HEK293 (cell line): ENCODE measurements at regions not wholly inside any gene's neighbourhood (a gene's known extent, or its start where the extent isn't known, plus 50 kb on each side); places are given as distances from the start of the nearest gene placed in this dataset.

ENCODE experiments used
- CTCF ChIA-PET: fragments of 350-600 bp; formaldehyde crosslinking; extraction: SDS; loops from one replicate; lab custom pipeline; 2021; ENCODE audit warnings: antibody characterized with exemption; lab: Yijun Ruan, JAX
- POLR2A ChIA-PET: fragments of 300-600 bp; formaldehyde crosslinking; extraction: SDS; loops from one replicate; lab custom pipeline; 2020; ENCODE audit warnings: antibody characterized with exemption, inconsistent platforms; lab: Yijun Ruan, JAX
- H3K27ac ChIP-seq: fragments of 200-500 bp; sonication (Bioruptor generic); 2 replicates; pipeline ENCODE4 v1.5.1; 2014; ENCODE audit warnings: low read depth, low read length, control low read depth, inconsistent platforms; ENCODE audit errors: extremely low read depth
- H3K36me3 ChIP-seq, 2 experiments: fragments of 200-500 bp in 1 of 2; sonication (Bioruptor generic) in 1 of 2; 1 replicate in 1 of 2; 2 replicates in 1 of 2; pipeline ENCODE4 v1.5.1; 2014 to 2017; ENCODE audit warnings: inconsistent platforms in 2 of 2, low read length in 2 of 2; ENCODE audit not compliant: control insufficient read depth in 2 of 2, insufficient read depth in 1 of 2
- H3K4me1 ChIP-seq: fragments of 200-500 bp; sonication (Bioruptor generic); 2 replicates; pipeline ENCODE4 v1.5.1; 2014; ENCODE audit warnings: mild to moderate bottlenecking, low read length, inconsistent platforms; ENCODE audit not compliant: control insufficient read depth, insufficient read depth
- H3K4me3 ChIP-seq: 2 replicates; pipeline ENCODE4 v1.5.1; 2011; ENCODE audit warnings: low read depth, mild to moderate bottlenecking, control low read depth, low read length, moderate library complexity
- H3K9me3 ChIP-seq: fragments of 200-500 bp; sonication (Bioruptor generic); 2 replicates; pipeline ENCODE4 v1.5.1; 2014; ENCODE audit warnings: low read depth, low read length, inconsistent platforms; ENCODE audit not compliant: control insufficient read depth, insufficient read depth
- BCL11A ChIP-seq: fragments of 450-650 bp; formaldehyde crosslinking; IDR thresholded peaks from 2 replicates; pipeline ENCODE4 v1.5.1; 2016; ENCODE audit warnings: low read depth, missing biosample characterization, missing genetic modification characterization
- FEZF1 ChIP-seq: fragments of 450-650 bp; formaldehyde crosslinking; IDR thresholded peaks from 2 replicates; pipeline ENCODE4 v1.5.1; 2016; ENCODE audit warnings: missing biosample characterization, missing genetic modification characterization
- HOXA7 ChIP-seq: sonication (generic); formaldehyde crosslinking; IDR thresholded peaks from 2 replicates; pipeline ENCODE4 v1.8.1; 2022; ENCODE audit warnings: missing genetic modification reagents, borderline replicate concordance
- KLF9 ChIP-seq: fragments of 450-650 bp; formaldehyde crosslinking; IDR thresholded peaks from 2 replicates; pipeline ENCODE4 v1.5.1; 2016; ENCODE audit warnings: missing biosample characterization, missing genetic modification characterization, low read depth
- SCRT1 ChIP-seq: fragments of 450-650 bp; formaldehyde crosslinking; IDR thresholded peaks from 2 replicates; pipeline ENCODE4 v1.5.1; 2016; ENCODE audit warnings: missing biosample characterization, missing genetic modification characterization, borderline replicate concordance
- SETDB1 ChIP-seq: IDR thresholded peaks from one replicate; pipeline ENCODE4 v1.6.1; 2017; ENCODE audit warnings: mild to moderate bottlenecking, low read length, moderate library complexity, mixed read lengths; ENCODE audit not compliant: insufficient read length
- ZBTB8A ChIP-seq: fragments of 450-650 bp; formaldehyde crosslinking; IDR thresholded peaks from 2 replicates; pipeline ENCODE4 v1.5.1; 2016; ENCODE audit warnings: missing biosample characterization, missing genetic modification characterization
- ZNF140 ChIP-seq: fragments of 450-650 bp; formaldehyde crosslinking; IDR thresholded peaks from 2 replicates; pipeline ENCODE4 v1.5.1; 2016; ENCODE audit warnings: missing biosample characterization, missing genetic modification characterization
- ZNF157 ChIP-seq: fragments of 450-650 bp; formaldehyde crosslinking; IDR thresholded peaks from 2 replicates; pipeline ENCODE4 v1.5.1; 2016; ENCODE audit warnings: missing biosample characterization, missing genetic modification characterization
- ZNF174 ChIP-seq: fragments of 450-650 bp; formaldehyde crosslinking; IDR thresholded peaks from 2 replicates; pipeline ENCODE4 v1.5.0; 2017; ENCODE audit warnings: missing biosample characterization, mild to moderate bottlenecking, missing genetic modification characterization
- ZNF214 ChIP-seq: fragments of 450-650 bp; formaldehyde crosslinking; IDR thresholded peaks from 2 replicates; pipeline ENCODE4 v1.5.1; 2017; ENCODE audit warnings: missing biosample characterization, mild to moderate bottlenecking, missing genetic modification characterization, borderline replicate concordance
- ZNF274 ChIP-seq, 2 experiments: fragments of 200-500 bp in 1 of 2; fragments of 450-650 bp in 1 of 2; sonication (Bioruptor generic) in 1 of 2; formaldehyde crosslinking in 1 of 2; IDR thresholded peaks; 2 replicates each; pipeline versions ENCODE4 v1.5.1 to v1.6.1; 2014 to 2016; ENCODE audit warnings: borderline replicate concordance in 1 of 2, inconsistent platforms in 1 of 2, low read length in 1 of 2, missing biosample characterization in 1 of 2, missing genetic modification characterization in 1 of 2
- ZNF416 ChIP-seq: fragments of 450-650 bp; formaldehyde crosslinking; IDR thresholded peaks from 2 replicates; pipeline ENCODE4 v1.5.1; 2016; ENCODE audit warnings: missing biosample characterization, missing genetic modification characterization
- ZNF544 ChIP-seq: fragments of 450-650 bp; formaldehyde crosslinking; IDR thresholded peaks from 2 replicates; pipeline ENCODE4 v1.5.0; 2017; ENCODE audit warnings: missing biosample characterization, missing genetic modification characterization
- ZNF624 ChIP-seq: fragments of 450-650 bp; formaldehyde crosslinking; IDR thresholded peaks from 2 replicates; pipeline ENCODE4 v1.5.1; 2017; ENCODE audit warnings: missing biosample characterization, missing genetic modification characterization
- ZNF664 ChIP-seq: fragments of 450-650 bp; formaldehyde crosslinking; IDR thresholded peaks from 2 replicates; pipeline ENCODE4 v1.5.1; 2016; ENCODE audit warnings: missing biosample characterization, missing genetic modification characterization
- ZNF701 ChIP-seq: fragments of 450-650 bp; formaldehyde crosslinking; IDR thresholded peaks from 2 replicates; pipeline ENCODE4 v1.5.1; 2016; ENCODE audit warnings: missing biosample characterization, missing genetic modification characterization
- ZNF843 ChIP-seq: fragments of 450-650 bp; formaldehyde crosslinking; IDR thresholded peaks from 2 replicates; pipeline ENCODE4 v1.5.1; 2016; ENCODE audit warnings: missing biosample characterization, missing genetic modification characterization
- TF ChIP-seq, protein P1 (sequence below): fragments of 450-650 bp; formaldehyde crosslinking; optimal IDR thresholded peaks from 2 replicates; pipeline ENCODE3; 2016; ENCODE audit warnings: missing biosample characterization, mild to moderate bottlenecking, missing genetic modification characterization
- TF ChIP-seq, protein P2 (sequence below): fragments of 450-650 bp; formaldehyde crosslinking; IDR thresholded peaks from 2 replicates; pipeline ENCODE4 v1.5.1; 2016; ENCODE audit warnings: missing biosample characterization, missing genetic modification characterization
- TF ChIP-seq, protein P3 (sequence below): fragments of 450-650 bp; formaldehyde crosslinking; IDR thresholded peaks from 2 replicates; pipeline ENCODE4 v1.5.1; 2016; ENCODE audit warnings: missing biosample characterization, missing genetic modification characterization

DNA sequence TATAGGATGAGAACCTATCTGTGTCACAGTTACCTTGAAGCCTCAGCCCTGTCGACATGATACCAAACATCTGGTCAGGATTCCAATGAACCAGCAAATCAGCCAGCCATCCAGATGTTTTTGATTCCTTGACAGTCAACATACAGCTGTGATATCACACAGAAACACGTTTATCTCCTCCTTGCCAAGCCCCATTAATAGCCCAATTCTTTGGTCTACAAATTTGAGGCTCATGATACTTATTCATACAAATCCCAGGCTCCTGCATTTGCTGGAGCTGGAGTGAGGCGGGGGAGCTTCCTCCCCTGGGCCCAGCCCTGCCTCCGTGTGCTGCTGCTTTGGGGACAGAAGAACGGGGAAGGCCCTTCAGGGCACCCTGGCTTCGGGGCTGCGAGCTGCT, 611.6 kb upstream of the SALL3 start:
- POLR2A ChIA-PET = no interaction called here
- Histone ChIP-seq H3K4me3 (no peak overlapping the region), H3K36me3 (no peaks in the 10 kb centered on the region), H3K27ac (no peak overlapping the region), H3K9me3 (no peaks in the 10 kb centered on the region), H3K4me1 (no peaks in the 10 kb centered on the region)
- TF ChIP-seq ZNF664 (tag by site-specific recombination) (no peak), ZNF274 (IDR thresholded peaks at IDR 0.05; ENCODE audit: low read length) (no peak), ZNF274 (tag by site-specific recombination; IDR thresholded peaks at IDR 0.05; ENCODE audit: borderline replicate concordance) (no peak), KLF9 (tag by site-specific recombination) (no peak), ZNF157 (tag by site-specific recombination) (no peak), ZNF214 (tag by site-specific recombination) (no peak), SETDB1 (no peak), ZNF174 (tag by site-specific recombination) (no peak), ZNF701 (tag by site-specific recombination) (no peak), ZNF544 (no peak), SCRT1 (no peak), ZNF140 (tag by site-specific recombination) (no peak), FEZF1 (tag by site-specific recombination) (no peak), ZNF416 (tag by site-specific recombination) (no peak), ZBTB8A (tag by site-specific recombination) (no peak), ZNF624 (tag by site-specific recombination) (no peak), ZNF843 (no peak), HOXA7 (CRISPR knock-in tag) (no peak)
- TF ChIP-seq, protein P1, sequence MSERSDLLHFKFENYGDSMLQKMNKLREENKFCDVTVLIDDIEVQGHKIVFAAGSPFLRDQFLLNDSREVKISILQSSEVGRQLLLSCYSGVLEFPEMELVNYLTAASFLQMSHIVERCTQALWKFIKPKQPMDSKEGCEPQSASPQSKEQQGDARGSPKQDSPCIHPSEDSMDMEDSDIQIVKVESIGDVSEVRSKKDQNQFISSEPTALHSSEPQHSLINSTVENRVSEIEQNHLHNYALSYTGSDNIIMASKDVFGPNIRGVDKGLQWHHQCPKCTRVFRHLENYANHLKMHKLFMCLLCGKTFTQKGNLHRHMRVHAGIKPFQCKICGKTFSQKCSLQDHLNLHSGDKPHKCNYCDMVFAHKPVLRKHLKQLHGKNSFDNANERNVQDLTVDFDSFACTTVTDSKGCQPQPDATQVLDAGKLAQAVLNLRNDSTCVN = no peak
- TF ChIP-seq, protein P2, sequence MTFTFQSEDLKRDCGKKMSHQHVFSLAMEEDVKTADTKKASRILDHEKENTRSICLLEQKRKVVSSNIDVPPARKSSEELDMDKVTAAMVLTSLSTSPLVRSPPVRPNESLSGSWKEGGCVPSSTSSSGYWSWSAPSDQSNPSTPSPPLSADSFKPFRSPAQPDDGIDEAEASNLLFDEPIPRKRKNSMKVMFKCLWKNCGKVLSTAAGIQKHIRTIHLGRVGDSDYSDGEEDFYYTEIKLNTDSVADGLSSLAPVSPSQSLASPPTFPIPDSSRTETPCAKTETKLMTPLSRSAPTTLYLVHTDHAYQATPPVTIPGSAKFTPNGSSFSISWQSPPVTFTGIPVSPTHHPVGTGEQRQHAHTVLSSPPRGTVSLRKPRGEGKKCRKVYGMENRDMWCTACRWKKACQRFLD (tag by site-specific recombination) = no peak
- TF ChIP-seq, protein P3, sequence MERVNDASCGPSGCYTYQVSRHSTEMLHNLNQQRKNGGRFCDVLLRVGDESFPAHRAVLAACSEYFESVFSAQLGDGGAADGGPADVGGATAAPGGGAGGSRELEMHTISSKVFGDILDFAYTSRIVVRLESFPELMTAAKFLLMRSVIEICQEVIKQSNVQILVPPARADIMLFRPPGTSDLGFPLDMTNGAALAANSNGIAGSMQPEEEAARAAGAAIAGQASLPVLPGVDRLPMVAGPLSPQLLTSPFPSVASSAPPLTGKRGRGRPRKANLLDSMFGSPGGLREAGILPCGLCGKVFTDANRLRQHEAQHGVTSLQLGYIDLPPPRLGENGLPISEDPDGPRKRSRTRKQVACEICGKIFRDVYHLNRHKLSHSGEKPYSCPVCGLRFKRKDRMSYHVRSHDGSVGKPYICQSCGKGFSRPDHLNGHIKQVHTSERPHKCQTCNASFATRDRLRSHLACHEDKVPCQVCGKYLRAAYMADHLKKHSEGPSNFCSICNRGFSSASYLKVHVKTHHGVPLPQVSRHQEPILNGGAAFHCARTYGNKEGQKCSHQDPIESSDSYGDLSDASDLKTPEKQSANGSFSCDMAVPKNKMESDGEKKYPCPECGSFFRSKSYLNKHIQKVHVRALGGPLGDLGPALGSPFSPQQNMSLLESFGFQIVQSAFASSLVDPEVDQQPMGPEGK (tag by site-specific recombination) = no peak
- TF ChIP-seq, all 188 proteins: peak for 0
- CTCF ChIA-PET = no interaction called here

DNA sequence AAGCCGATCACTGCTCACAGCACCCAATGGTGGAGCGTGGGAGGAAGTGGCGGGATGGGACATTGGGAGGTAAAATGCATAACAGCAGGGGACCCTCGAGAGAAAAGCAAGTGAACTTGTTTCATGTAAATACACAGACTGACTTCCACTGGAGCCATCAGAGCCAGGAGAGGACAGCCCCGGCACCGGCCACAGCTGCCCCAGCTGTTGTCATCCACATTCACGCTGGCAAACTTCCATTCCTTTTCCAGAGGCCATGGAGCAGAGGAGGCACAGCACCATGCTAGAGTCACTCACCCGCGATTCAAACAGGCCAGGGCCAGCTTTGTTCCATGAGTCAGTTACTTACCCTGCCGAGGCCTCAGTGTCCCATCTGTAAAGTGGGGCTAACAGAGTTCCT, 610.9 kb upstream of the SALL3 start:
- no peaks in the 10 kb centered on the region for H3K4me1 ChIP-seq

More for the DNA sequence above, 610.9 kb upstream of the SALL3 start:
- POLR2A ChIA-PET = no interaction called here
- no peaks in the 10 kb centered on the region for H3K9me3 ChIP-seq
- no peak for TF ChIP-seq BCL11A
- H3K4me3 ChIP-seq = no peak overlapping the region
- H3K27ac ChIP-seq = no peak overlapping the region
- H3K36me3 ChIP-seq = no peaks in the 10 kb centered on the region
- CTCF ChIA-PET = no interaction called here
